H1 (cell line): ENCODE measurements at regions not wholly inside any gene's neighbourhood (a gene's known extent, or its start where the extent isn't known, plus 50 kb on each side); places are given as distances from the start of the nearest gene placed in this dataset.

Source experiments
- CHD7 ChIP-seq: fragments of 300-600 bp; sonication (generic); IDR thresholded peaks from 2 replicates; pipeline ENCODE4 v1.7.1; 2012; ENCODE audit warnings: low read length, moderate library complexity, mild to moderate bottlenecking, inconsistent platforms; ENCODE audit not compliant: insufficient replicate concordance
- CTCF ChIP-seq, 3 experiments: IDR thresholded peaks; 1 replicate in 2 of 3; 2 replicates in 1 of 3; pipeline versions ENCODE4 v1.5.1 to v1.6.1; 2011; ENCODE audit warnings: low read length in 3 of 3, mild to moderate bottlenecking in 3 of 3, inconsistent platforms in 2 of 3, low read depth in 1 of 3, moderate library complexity in 1 of 3; ENCODE audit not compliant: insufficient read depth in 1 of 3; ENCODE audit errors: control extremely low read depth in 1 of 3
- GTF2F1 ChIP-seq: IDR thresholded peaks from 2 replicates; pipeline ENCODE4 v1.6.1; 2012; ENCODE audit warnings: low read depth, low read length, improper control_type of control experiment, borderline replicate concordance
- JUND ChIP-seq: IDR thresholded peaks from 2 replicates; pipeline ENCODE4 v1.6.1; 2011; ENCODE audit warnings: mild to moderate bottlenecking, improper control_type of control experiment, low read length
- MAX ChIP-seq: IDR thresholded peaks from 2 replicates; pipeline ENCODE4 v1.6.1; 2012; ENCODE audit warnings: inconsistent platforms
- NANOG ChIP-seq: IDR thresholded peaks from 2 replicates; pipeline ENCODE4 v1.6.1; 2011; ENCODE audit warnings: low read length, low read depth, mild to moderate bottlenecking, inconsistent platforms; ENCODE audit not compliant: insufficient read depth, poor library complexity, severe bottlenecking
- SIN3A ChIP-seq, 2 experiments: IDR thresholded peaks in 1 of 2; conservative IDR thresholded peaks in 1 of 2; 2 replicates each; pipeline ENCODE4 v1.6.1; 2011 to 2012; ENCODE audit warnings: low read length in 2 of 2, improper control_type of control experiment in 1 of 2, low read depth in 1 of 2, mild to moderate bottlenecking in 1 of 2
- TAF1 ChIP-seq: IDR thresholded peaks from 2 replicates; pipeline ENCODE4 v1.6.1; 2011; ENCODE audit warnings: mild to moderate bottlenecking, low read depth, low read length

GRCh38 chr5:147098233-147098790 is 136.5 kb upstream of the STK32A start (continued):
- TF ChIP-seq CHD7, result no peak
- no peak for TF ChIP-seq MAX
- no peak for TF ChIP-seq TAF1
- peak; percentile 44 for TF ChIP-seq NANOG
- TF ChIP-seq CTCF (IDR thresholded peaks at IDR 0.05; ENCODE audit: control extremely low read depth in 1 of 3, insufficient read depth in 1 of 3, low read depth in 1 of 3, low read length in 3 of 3), result peak in 2 of 3 experiments; percentile 58 to 60; a peak in 3 of 4 replicates
- no peak for TF ChIP-seq SIN3A (conservative IDR thresholded peaks at IDR 0.05 in 1 of 2, IDR thresholded peaks at IDR 0.05 in 1 of 2; ENCODE audit: low read depth in 1 of 2, low read length in 2 of 2)
- TF ChIP-seq GTF2F1, result no peak
- no peak for TF ChIP-seq JUND
